ENCODE measurements at regions not wholly inside any gene's neighbourhood (a gene's known extent, or its start where the extent isn't known, plus 50 kb on each side); places are given as distances from the start of the nearest gene placed in this dataset.

GRCh38 chr6:170131351-170131750 lies 159.5 kb downstream of the DLL1 start:
- no peak for DNase-seq

- DNase-seq, result no peak
Observed at GRCh38 chr6:170130771-170131241, 160.1 kb downstream of the DLL1 start.

GRCh38 chr6:170130201-170130621 lies 160.7 kb downstream of the DLL1 start:
- DNase-seq, result no peak

GRCh38 chr6:170129691-170130171 lies 161.1 kb downstream of the DLL1 start:
- DNase-seq, result no peak

- no peak for DNase-seq
Observed at GRCh38 chr6:170128811-170129681, 161.8 kb downstream of the DLL1 start.

GRCh38 chr6:170128346-170128745 lies 162.5 kb downstream of the DLL1 start:
- no peak for DNase-seq

- DNase-seq, result no peak
Observed at GRCh38 chr6:170127151-170127550, 163.7 kb downstream of the DLL1 start.

- no peak for DNase-seq
Observed at GRCh38 chr6:170125456-170126300, 165.2 kb downstream of the DLL1 start.

- DNase-seq, result no peak
Observed at GRCh38 chr6:170124836-170125235, 166.0 kb downstream of the DLL1 start.

- no peak for DNase-seq
Observed at GRCh38 chr6:170124150-170124549, 166.7 kb downstream of the DLL1 start.

- no peak for DNase-seq
Observed at GRCh38 chr6:170122651-170123050, 168.2 kb downstream of the DLL1 start.

GRCh38 chr6:170117111-170117972 lies 173.5 kb downstream of the DLL1 start:
- DNase-seq, result no peak

- no peak for DNase-seq
Observed at GRCh38 chr6:170116636-170117035, 174.2 kb downstream of the DLL1 start.

GRCh38 chr6:170114956-170115855 lies 175.7 kb downstream of the DLL1 start:
- DNase-seq, result no peak

- no peak for DNase-seq
Observed at GRCh38 chr6:170114187-170114945, 176.5 kb downstream of the DLL1 start.

- no peak for DNase-seq
Observed at GRCh38 chr6:170113141-170113540, 177.7 kb downstream of the DLL1 start.

GRCh38 chr6:170112583-170112860 lies 178.4 kb downstream of the DLL1 start:
- no peak for DNase-seq

- DNase-seq, result no peak
Observed at GRCh38 chr6:170111816-170112582, 178.9 kb downstream of the DLL1 start.

- no peak for DNase-seq
Observed at GRCh38 chr6:170111141-170111664, 179.7 kb downstream of the DLL1 start.
